NT2/D1 (cell line): ENCODE measurements at regions not wholly inside any gene's neighbourhood (a gene's known extent, or its start where the extent isn't known, plus 50 kb on each side); places are given as distances from the start of the nearest gene placed in this dataset.

Experiments used
- SUZ12 ChIP-seq: IDR thresholded peaks from 2 replicates; pipeline ENCODE4 v1.6.1; 2011; ENCODE audit not compliant: insufficient read length, insufficient read depth; ENCODE audit errors: extremely low read depth
- YY1 ChIP-seq: IDR thresholded peaks from 2 replicates; pipeline ENCODE4 v1.6.1; 2011; ENCODE audit not compliant: insufficient read length, insufficient read depth
- ZNF274 ChIP-seq: IDR thresholded peaks from 2 replicates; pipeline ENCODE4 v1.6.1; 2011; ENCODE audit warnings: mild to moderate bottlenecking, low read depth, low read length

- TF ChIP-seq YY1, result no peak
- TF ChIP-seq SUZ12, result no peak
- TF ChIP-seq ZNF274, result no peak
These were observed 110.9 kb downstream of the ASB7 start for GRCh38 chr15:100713163-100713867.
